HG03135 (cell line): ENCODE measurements at regions not wholly inside any gene's neighbourhood (a gene's known extent, or its start where the extent isn't known, plus 50 kb on each side); places are given as distances from the start of the nearest gene placed in this dataset.

Experiments
- ATAC-seq: cut with Tn5 transposase; IDR thresholded peaks from one replicate; pipeline ENCODE4 v1.9.1; 2021; ENCODE audit warnings: mild to moderate bottlenecking, moderate library complexity; ENCODE audit not compliant: unreplicated experiment

GRCh38 chr4:54542119-54542438 lies 115.7 kb upstream of the KIT start:
- ATAC-seq = no peak

- no peak for ATAC-seq
These were observed 115.2 kb upstream of the KIT start for GRCh38 chr4:54542540-54543041.

- ATAC-seq = no peak
These were observed 114.5 kb upstream of the KIT start for GRCh38 chr4:54543088-54543795.

GRCh38 chr4:54545663-54546424 lies 111.9 kb upstream of the KIT start:
- ATAC-seq = no peak

- peak; percentile 65 for ATAC-seq
These were observed 110.3 kb upstream of the KIT start for GRCh38 chr4:54547299-54548097.

GRCh38 chr4:54548098-54548620 lies 109.6 kb upstream of the KIT start:
- ATAC-seq = peak; percentile 27

- no peak for ATAC-seq
These were observed 108.8 kb upstream of the KIT start for GRCh38 chr4:54548831-54549460.

- no peak for ATAC-seq
These were observed 107.2 kb upstream of the KIT start for GRCh38 chr4:54550395-54551171.

GRCh38 chr4:54553001-54553400 lies 104.8 kb upstream of the KIT start:
- ATAC-seq = no peak

GRCh38 chr4:54554339-54554990 lies 103.3 kb upstream of the KIT start:
- no peak for ATAC-seq

GRCh38 chr4:54556051-54556450 lies 101.7 kb upstream of the KIT start:
- ATAC-seq = no peak

GRCh38 chr4:54556587-54556986 lies 101.2 kb upstream of the KIT start:
- no peak for ATAC-seq

GRCh38 chr4:54558889-54559677 lies 98.7 kb upstream of the KIT start:
- no peak for ATAC-seq

GRCh38 chr4:54560513-54560912 lies 97.2 kb upstream of the KIT start:
- ATAC-seq = no peak

- no peak for ATAC-seq
These were observed 95.8 kb upstream of the KIT start for GRCh38 chr4:54561940-54562339.

- ATAC-seq = peak; percentile 82
These were observed 91.1 kb upstream of the KIT start for GRCh38 chr4:54566608-54567007.

GRCh38 chr4:54567327-54567726 lies 90.4 kb upstream of the KIT start:
- ATAC-seq = no peak

- no peak for ATAC-seq
These were observed 89.6 kb upstream of the KIT start for GRCh38 chr4:54568184-54568583.

GRCh38 chr4:54570822-54571221 lies 86.9 kb upstream of the KIT start:
- ATAC-seq = no peak
